HUDEP-2 (cell line): ENCODE measurements at regions not wholly inside any gene's neighbourhood (a gene's known extent, or its start where the extent isn't known, plus 50 kb on each side); places are given as distances from the start of the nearest gene placed in this dataset.

Experiments used
- DNase-seq, 76 experiments: peaks; one replicate each; lab custom pipeline; 2025; ENCODE audit not compliant: unreplicated experiment in 76 of 76; lab: John Stamatoyannopoulos, UW

GRCh38 chr6:21420146-21420878, 173.2 kb upstream of the SOX4 start:
- no peak for DNase-seq

DNA sequence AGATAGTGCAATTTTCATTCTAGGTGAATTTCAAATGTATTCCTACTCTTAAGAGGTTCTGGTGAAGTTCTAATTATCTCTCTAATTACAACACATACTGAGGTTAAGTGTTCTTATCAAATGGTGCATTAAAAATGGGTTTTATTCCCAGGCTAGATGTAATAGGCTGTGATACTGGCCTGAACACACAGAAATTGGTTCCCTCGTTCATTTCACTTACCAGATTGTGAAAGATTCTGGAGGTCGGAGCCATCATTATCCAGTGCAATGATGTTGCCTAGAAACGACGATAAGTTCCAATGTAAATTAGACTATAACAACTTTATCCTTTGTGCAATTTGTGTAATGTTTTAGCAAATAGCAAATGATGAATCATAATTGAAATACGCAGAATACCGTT, 172.6 kb upstream of the SOX4 start:
- no peak for DNase-seq

GRCh38 chr6:21423106-21423854, 170.3 kb upstream of the SOX4 start:
- DNase-seq, result no peak

DNA sequence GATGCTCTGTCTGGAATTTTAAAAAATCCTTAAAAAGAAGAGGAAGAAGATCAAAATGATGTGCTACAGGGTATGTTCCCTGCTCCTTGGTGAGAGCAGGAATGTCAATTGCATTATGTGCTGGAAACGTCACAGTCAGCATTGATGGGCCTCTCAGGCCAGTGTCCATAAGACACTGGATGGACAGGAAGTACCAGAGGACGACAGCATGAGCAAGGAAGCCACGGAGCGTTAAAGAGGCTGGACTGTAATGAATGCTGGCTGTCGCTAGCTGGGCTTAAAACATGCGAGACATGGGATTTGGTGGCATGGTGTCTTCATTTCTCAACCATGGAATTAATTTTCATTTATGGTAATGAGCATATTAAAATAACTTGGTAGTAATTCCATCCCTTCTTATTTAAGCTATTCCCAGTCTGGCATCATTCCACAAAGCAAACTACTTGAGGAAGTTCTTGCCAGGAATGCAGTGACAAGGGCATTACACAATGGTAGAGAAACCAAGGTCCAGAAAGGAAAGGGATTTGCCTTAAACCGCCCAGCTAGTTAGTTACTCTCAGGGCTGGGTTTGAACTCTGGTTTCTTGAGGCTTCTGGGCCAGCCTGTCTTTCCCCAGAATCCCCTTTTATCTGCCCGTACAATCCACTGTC, 166.6 kb upstream of the SOX4 start:
- no peak for DNase-seq

GRCh38 chr6:21429291-21429690, 164.3 kb upstream of the SOX4 start:
- DNase-seq, result no peak

- no peak for DNase-seq
Measured at GRCh38 chr6:21431526-21431925, 162.0 kb upstream of the SOX4 start.

DNA sequence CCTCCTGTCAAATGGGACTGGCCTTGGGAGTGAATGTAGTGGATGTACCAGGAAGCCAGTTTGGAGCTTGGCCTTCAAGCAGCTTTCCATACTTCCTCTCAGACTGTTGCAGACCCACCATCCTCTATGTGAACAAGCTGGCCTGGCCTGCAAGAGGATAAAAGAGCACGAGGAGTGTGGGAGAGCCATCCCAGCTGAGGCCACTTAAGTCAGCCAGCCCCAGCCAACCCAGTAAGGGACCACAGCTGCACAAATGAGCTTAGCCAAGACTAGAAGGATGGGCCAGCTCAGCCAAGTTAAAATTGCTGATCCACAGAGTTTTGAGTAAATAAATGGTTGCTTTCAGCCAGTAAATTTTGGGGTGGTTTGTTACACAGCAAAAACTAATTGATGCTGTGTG, 156.9 kb upstream of the SOX4 start:
- DNase-seq, result no peak

GRCh38 chr6:21437581-21437980, 156.0 kb upstream of the SOX4 start:
- DNase-seq, result no peak

DNA sequence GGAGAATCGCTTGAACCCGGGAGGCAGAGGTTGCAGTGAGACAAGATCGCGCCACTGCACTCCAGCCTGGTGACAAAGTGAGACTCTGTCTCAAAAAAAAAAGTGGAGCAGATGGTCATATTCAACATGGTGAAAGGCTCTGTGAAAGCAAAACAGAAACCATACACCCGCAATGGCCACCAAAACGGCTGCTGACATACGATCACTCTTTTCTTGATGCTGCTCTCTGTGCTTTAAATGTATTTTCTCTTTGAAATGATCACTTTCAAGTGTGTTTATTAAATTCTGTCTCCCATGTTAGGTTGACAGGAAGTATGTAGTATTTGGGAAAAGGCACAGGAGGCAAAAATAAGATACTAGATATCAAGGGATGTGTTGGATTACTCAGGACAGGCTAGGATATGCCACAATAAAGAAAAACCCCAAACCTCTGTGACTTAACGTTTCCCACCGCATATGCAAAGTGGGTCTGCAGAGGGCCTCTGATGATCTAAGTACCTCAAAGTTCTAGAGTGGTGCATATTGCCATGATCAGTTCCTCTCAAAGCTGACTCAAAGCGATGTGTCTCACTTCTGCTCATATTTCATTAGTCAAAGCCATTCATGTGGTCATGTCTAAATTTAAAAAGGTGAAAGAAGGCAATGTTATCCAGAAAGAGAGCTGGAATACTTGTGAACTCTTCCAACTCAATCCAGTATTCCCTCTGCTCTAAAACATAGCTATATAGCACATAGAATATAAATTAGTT, 155.1 kb upstream of the SOX4 start:
- no peak for DNase-seq

GRCh38 chr6:21438986-21439352, 154.6 kb upstream of the SOX4 start:
- DNase-seq, result no peak

- DNase-seq, result no peak
Measured at GRCh38 chr6:21441386-21441785, 152.2 kb upstream of the SOX4 start.

DNA sequence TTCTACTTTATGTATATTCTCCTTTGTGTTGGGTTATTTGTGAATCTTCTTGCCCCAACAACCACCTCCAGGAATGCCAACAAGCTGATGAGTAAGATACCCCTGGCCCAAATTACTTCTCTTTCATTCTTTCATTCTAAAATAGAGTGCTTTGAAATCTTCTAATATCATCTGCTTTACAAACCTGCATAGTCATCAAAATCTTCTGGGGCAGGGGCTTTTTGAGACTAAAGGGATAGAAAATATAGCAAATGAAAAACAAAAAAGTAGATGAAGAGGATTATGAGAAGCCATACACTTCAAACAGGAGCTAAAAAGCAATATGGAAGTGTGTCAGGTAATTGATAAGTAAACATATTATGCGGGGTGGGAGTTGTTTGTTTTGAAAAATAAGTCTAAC, 150.7 kb upstream of the SOX4 start:
- no peak for DNase-seq

DNA sequence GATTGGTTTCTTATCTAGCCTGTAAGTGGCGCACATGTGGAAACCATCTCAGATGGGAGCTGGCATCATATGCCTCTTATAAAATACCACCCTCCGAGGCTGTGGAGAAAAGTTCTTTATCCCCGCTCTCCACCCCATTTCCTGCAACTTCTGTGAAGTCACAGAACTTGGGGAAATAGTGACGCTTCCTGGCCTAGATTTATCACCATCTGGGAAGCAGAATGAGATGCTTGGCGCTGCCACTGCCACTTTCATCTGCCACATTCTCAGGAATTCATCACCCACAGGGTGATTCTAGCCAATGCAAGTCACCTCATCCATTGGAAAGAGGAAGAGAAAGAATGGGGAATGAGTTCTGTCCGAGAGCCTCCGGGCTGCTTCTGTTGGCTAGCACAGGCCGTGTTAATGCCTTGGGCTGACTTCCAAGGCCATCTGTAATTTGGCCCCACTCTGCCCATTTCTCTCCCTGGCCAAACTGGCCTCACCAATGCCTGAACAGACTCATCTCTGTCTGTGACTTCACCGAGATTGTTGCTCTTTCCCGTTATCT, 148.8 kb upstream of the SOX4 start:
- no peak for DNase-seq

DNA sequence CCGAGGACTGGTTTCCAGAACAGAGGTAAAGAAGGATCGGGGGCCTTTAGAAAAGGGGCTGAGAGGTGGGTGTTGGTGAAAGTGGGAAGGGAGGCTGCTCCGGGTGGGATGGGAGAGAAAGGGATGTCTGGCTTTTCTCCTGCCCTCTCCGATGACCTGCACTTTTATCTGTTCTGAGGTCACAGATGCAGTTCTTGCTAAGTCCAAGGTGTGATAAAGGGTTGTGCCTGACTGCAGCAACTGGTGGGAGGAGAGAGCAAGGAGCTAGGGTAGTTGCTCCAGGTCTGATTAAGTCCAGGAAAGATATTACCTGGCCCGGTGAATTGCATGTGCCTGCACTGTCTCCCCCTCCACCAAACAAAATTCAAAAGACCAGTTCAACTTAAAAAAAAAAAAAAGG, 145.6 kb upstream of the SOX4 start:
- no peak for DNase-seq

DNA sequence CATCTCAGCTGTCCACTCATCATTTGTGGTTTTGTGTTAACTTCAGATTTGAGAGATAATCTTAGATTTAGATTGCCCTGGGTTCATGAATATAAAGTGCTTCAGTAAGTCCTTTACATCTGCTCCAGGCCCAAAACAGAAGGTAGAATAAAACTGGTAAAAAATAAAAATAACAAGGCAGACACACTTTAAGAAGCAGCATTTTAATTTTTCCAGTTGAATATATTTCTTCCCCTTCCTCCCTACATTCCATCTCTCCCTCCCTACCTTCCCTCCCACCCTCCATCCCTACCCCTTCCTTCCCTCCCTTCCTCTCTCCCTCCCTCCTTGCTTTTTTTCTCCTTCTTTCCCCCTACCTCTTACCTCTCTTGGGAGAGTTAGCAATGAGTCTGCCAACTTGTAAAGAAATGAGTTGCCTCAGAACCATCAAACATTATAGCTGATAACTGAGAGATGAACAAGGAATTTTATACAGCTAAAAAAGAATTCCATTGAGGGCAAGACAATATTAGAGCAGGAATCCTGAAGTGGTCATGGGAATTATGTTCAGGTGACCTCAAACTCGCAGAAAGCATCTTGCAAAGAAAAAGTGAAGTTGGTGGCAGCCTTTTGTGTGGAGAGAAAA, 145.0 kb upstream of the SOX4 start:
- DNase-seq, result no peak

DNA sequence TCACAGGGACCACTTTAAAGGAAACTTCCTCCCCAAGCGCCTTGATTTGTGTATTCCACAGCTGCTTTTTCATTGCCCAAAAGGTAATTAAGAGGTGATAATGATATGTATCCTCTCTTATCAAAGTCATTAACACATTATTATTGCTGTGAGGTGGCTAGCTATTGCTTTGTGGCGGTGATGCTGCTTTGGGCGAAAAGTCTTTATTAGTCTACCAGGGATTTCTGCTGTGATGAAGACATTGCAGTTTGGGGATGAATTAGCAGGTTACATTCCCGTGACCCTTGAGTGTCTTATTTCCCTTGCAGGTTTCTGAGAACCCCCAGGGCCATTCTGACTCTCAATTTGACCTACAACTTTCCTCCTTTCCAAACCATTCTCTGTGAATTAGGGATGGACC, 143.4 kb upstream of the SOX4 start:
- no peak for DNase-seq

DNA sequence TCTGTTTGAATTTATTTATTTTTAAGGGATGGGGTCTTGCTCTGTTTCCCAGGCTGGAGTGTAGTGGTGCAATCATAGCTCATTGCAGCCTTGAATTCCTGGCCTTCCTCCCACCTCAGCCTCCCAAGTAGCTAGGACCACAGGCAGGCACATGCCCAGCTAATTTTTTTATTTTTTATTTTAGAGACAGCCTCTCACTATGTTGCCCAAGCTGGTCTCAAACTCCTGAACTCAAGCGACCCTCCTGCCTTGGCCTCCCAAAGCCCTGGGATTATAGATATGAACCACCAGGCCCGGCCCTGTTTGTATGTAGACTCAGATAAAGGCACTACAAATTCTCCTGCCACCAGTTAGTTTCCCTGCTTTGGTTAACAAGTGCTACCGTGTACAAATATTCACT, 142.9 kb upstream of the SOX4 start:
- no peak for DNase-seq

DNA sequence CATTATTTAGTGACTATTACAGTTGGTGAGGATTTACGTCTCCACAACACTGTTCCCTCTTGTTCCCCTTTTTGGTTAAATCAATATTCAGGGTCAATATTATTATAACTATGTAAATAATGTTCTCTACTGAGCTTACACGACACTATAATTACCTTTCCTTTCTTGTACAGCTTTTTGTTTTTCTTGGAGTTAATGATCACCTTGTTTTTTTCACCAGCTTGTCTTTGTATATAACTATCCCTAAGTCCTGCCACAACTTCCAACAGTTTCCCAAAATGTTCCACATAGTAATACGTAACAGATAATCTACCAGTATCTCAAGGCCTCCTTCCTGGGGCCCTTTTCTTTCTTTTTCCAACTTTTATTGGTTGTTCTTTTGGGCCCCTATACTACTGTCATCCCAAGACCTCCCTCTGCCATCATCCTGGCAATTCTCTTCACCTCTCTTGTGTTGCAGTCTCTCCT, 142.0 kb upstream of the SOX4 start:
- DNase-seq, result no peak

DNA sequence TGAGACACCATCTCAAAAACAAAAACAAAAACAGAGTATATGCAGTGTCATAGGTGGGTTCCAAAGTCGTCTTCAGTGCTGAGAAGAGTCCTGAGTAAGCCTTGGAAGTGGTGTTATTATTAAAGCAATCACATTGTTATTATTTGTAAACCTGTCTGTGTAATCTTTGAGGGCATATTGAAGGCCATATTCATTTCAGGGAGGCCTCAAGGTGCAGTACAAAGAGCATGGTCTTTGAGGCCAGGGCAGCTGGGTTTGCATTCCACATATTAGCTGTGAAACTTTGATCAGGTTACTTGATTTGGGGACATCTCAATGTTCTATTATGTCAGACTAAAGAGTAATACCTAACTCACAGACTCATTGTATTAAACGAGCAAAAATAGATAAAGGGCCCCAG, 139.3 kb upstream of the SOX4 start:
- DNase-seq, result no peak

DNA sequence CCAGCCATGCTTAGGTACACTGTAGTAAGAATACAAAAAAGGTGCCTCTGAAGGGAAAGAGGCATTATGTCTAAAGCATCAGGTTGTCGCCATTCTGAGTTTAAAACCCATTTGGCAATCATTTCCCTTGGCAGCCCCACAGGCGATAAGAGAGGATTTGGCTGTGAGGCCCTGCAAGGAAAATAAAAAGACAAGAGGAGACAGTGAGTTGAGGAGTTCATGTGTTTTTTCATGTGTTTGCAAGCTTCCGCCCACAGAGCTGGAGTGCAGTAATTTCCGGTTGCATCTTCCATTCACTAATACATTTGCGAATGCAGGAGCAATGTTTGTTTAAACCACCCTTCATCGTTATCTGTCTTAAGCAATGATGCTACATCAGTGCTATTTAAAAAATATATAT, 138.5 kb upstream of the SOX4 start:
- no peak for DNase-seq
